ENCODE measurements at regions not wholly inside any gene's neighbourhood (a gene's known extent, or its start where the extent isn't known, plus 50 kb on each side); places are given as distances from the start of the nearest gene placed in this dataset.
A peak's percentile ranks its signal among the peaks of the same experiment; 100 is the strongest.

GRCh38 chr12:4169959-4170358, 103.6 kb upstream of the CCND2 start:
- Histone ChIP-seq H3K27me3 (ENCODE audit: control insufficient read depth in 1 of 2, insufficient read depth in 1 of 2, low read length in 2 of 2) (peaks cover 0 to 18% of the 10 kb centered on the region in 2 experiments), H2AK5ac (ENCODE audit: low read length, severe bottlenecking) (no peak overlapping the region), H2BK12ac (ENCODE audit: low read length in 2 of 2) (no peak overlapping the region), H3K9ac (ENCODE audit: low read length) (no peak overlapping the region), H3K14ac (ENCODE audit: low read length in 2 of 2) (no peak overlapping the region), H3K4me3 (ENCODE audit: insufficient read depth in 1 of 2, low read depth in 1 of 2, low read length in 2 of 2) (no peak overlapping the region), H3K4me1 (ENCODE audit: control insufficient read depth, insufficient read depth, low read depth, low read length) (peaks cover 7% of the 10 kb centered on the region), H3K27ac (ENCODE audit: low read length, poor library complexity, severe bottlenecking) (no peak overlapping the region), H3K36me3 (ENCODE audit: control insufficient read depth in 1 of 2, insufficient read depth in 2 of 2, low read depth in 1 of 2, low read length in 2 of 2) (no peaks in the 10 kb centered on the region), H3K4ac (ENCODE audit: low read depth in 1 of 2, low read length in 2 of 2) (no peak overlapping the region), H3K18ac (ENCODE audit: low read depth in 1 of 2, low read length in 2 of 2) (no peak overlapping the region), H2BK120ac (ENCODE audit: low read depth, low read length) (no peak overlapping the region), H2BK15ac (ENCODE audit: low read depth, poor library complexity, severe bottlenecking) (no peak overlapping the region), H2AFZ (ENCODE audit: low read depth, low read length) (no peak overlapping the region), H3K79me1 (replicated peaks; ENCODE audit: low read length, poor library complexity, severe bottlenecking) (no peaks in the 10 kb centered on the region), H2BK5ac (ENCODE audit: low read depth, low read length, poor library complexity, severe bottlenecking) (no peak overlapping the region), H4K8ac (ENCODE audit: low read length) (no peak overlapping the region), H3K9me3 (ENCODE audit: control insufficient read depth, low read length) (no peaks in the 10 kb centered on the region), H3K4me2 (ENCODE audit: low read length, poor library complexity, severe bottlenecking) (no peak overlapping the region), H4K91ac (ENCODE audit: low read length) (no peak overlapping the region), H3K23ac (ENCODE audit: low read length in 2 of 2) (no peak overlapping the region)
- WGBS, result 77% methylated on average over 4 of the region's 4 CpGs
- DNase-seq, result no peak

- no peaks in the 10 kb centered on the region for H3K79me1 ChIP-seq (replicated peaks; ENCODE audit: low read length, poor library complexity, severe bottlenecking)
- no peak overlapping the region for H3K18ac ChIP-seq (ENCODE audit: low read depth in 1 of 2, low read length in 2 of 2)
- no peak overlapping the region for H3K23ac ChIP-seq (ENCODE audit: low read length in 2 of 2)
- H3K4ac ChIP-seq (ENCODE audit: low read depth in 1 of 2, low read length in 2 of 2), result no peak overlapping the region
- no peak overlapping the region for H3K4me3 ChIP-seq (ENCODE audit: insufficient read depth in 1 of 2, low read depth in 1 of 2, low read length in 2 of 2)
- H2BK12ac ChIP-seq (ENCODE audit: low read length in 2 of 2), result no peak overlapping the region
- no peak overlapping the region for H3K9ac ChIP-seq (ENCODE audit: low read length)
- H2AFZ ChIP-seq (ENCODE audit: low read depth, low read length), result no peak overlapping the region
- no peak for DNase-seq
- H4K91ac ChIP-seq (ENCODE audit: low read length), result no peak overlapping the region
- no peaks in the 10 kb centered on the region for H3K9me3 ChIP-seq (ENCODE audit: control insufficient read depth, low read length)
- H2BK120ac ChIP-seq (ENCODE audit: low read depth, low read length), result no peak overlapping the region
- H3K27me3 ChIP-seq (ENCODE audit: control insufficient read depth in 1 of 2, insufficient read depth in 1 of 2, low read length in 2 of 2), result peaks cover 0 to 18% of the 10 kb centered on the region in 2 experiments
- H3K36me3 ChIP-seq (ENCODE audit: control insufficient read depth in 1 of 2, insufficient read depth in 2 of 2, low read depth in 1 of 2, low read length in 2 of 2), result no peaks in the 10 kb centered on the region
- no peak overlapping the region for H3K27ac ChIP-seq (ENCODE audit: low read length, poor library complexity, severe bottlenecking)
- H3K14ac ChIP-seq (ENCODE audit: low read length in 2 of 2), result no peak overlapping the region
- no peak overlapping the region for H4K8ac ChIP-seq (ENCODE audit: low read length)
- no peak overlapping the region for H3K4me2 ChIP-seq (ENCODE audit: low read length, poor library complexity, severe bottlenecking)
- no peak overlapping the region for H2BK5ac ChIP-seq (ENCODE audit: low read depth, low read length, poor library complexity, severe bottlenecking)
- no peak overlapping the region for H2BK15ac ChIP-seq (ENCODE audit: low read depth, poor library complexity, severe bottlenecking)
- H3K4me1 ChIP-seq (ENCODE audit: control insufficient read depth, insufficient read depth, low read depth, low read length), result peaks cover 11% of the 10 kb centered on the region
- no peak overlapping the region for H2AK5ac ChIP-seq (ENCODE audit: low read length, severe bottlenecking)
- 93% methylated on average over 5 of the region's 5 CpGs for WGBS
Observed at GRCh38 chr12:4169531-4169930, 104.0 kb upstream of the CCND2 start.

GRCh38 chr12:4168036-4168435, 105.5 kb upstream of the CCND2 start:
- Histone ChIP-seq H4K8ac (ENCODE audit: low read length) (no peak overlapping the region), H2BK5ac (ENCODE audit: low read depth, low read length, poor library complexity, severe bottlenecking) (no peak overlapping the region), H3K4me3 (ENCODE audit: insufficient read depth in 1 of 2, low read depth in 1 of 2, low read length in 2 of 2) (no peak overlapping the region), H3K14ac (ENCODE audit: low read length in 2 of 2) (no peak overlapping the region), H4K91ac (ENCODE audit: low read length) (no peak overlapping the region), H3K9me3 (ENCODE audit: control insufficient read depth, low read length) (no peaks in the 10 kb centered on the region), H3K4me1 (ENCODE audit: control insufficient read depth, insufficient read depth, low read depth, low read length) (peaks cover 14% of the 10 kb centered on the region), H3K4me2 (ENCODE audit: low read length, poor library complexity, severe bottlenecking) (no peak overlapping the region), H3K27me3 (ENCODE audit: control insufficient read depth in 1 of 2, insufficient read depth in 1 of 2, low read length in 2 of 2) (peaks cover 0 to 18% of the 10 kb centered on the region in 2 experiments), H3K9ac (ENCODE audit: low read length) (no peak overlapping the region), H2BK120ac (ENCODE audit: low read depth, low read length) (no peak overlapping the region), H3K18ac (ENCODE audit: low read depth in 1 of 2, low read length in 2 of 2) (no peak overlapping the region), H2AK5ac (ENCODE audit: low read length, severe bottlenecking) (no peak overlapping the region), H3K79me1 (replicated peaks; ENCODE audit: low read length, poor library complexity, severe bottlenecking) (no peaks in the 10 kb centered on the region), H3K4ac (ENCODE audit: low read depth in 1 of 2, low read length in 2 of 2) (no peak overlapping the region), H3K23ac (ENCODE audit: low read length in 2 of 2) (no peak overlapping the region), H2AFZ (ENCODE audit: low read depth, low read length) (no peak overlapping the region), H3K36me3 (ENCODE audit: control insufficient read depth in 1 of 2, insufficient read depth in 2 of 2, low read depth in 1 of 2, low read length in 2 of 2) (no peaks in the 10 kb centered on the region), H2BK15ac (ENCODE audit: low read depth, poor library complexity, severe bottlenecking) (no peak overlapping the region), H2BK12ac (ENCODE audit: low read length in 2 of 2) (no peak overlapping the region), H3K27ac (ENCODE audit: low read length, poor library complexity, severe bottlenecking) (no peak overlapping the region)
- whole genome bisulfite sequencing, result 59% methylated on average over 6 of the region's 6 CpGs
- DNase-seq, result no peak

- peak overlapping the region; percentile 96 for H2BK120ac ChIP-seq (ENCODE audit: low read depth, low read length)
- peak overlapping the region; percentile 96 for H3K27ac ChIP-seq (ENCODE audit: low read length, poor library complexity, severe bottlenecking)
- peak; percentile 79 for DNase-seq
- peak overlapping the region; percentile 90 for H4K91ac ChIP-seq (ENCODE audit: low read length)
- H3K14ac ChIP-seq (ENCODE audit: low read length in 2 of 2), result no peak overlapping the region
- H2BK15ac ChIP-seq (ENCODE audit: low read depth, poor library complexity, severe bottlenecking), result peak overlapping the region; percentile 91
- peak overlapping the region; percentile 91 for H2AK5ac ChIP-seq (ENCODE audit: low read length, severe bottlenecking)
- H3K4me3 ChIP-seq (ENCODE audit: insufficient read depth in 1 of 2, low read depth in 1 of 2, low read length in 2 of 2), result peak overlapping the region; percentile 48 to 72
- H2BK12ac ChIP-seq (ENCODE audit: low read length in 2 of 2), result peak overlapping the region; percentile 79 to 93
- H3K9me3 ChIP-seq (ENCODE audit: control insufficient read depth, low read length), result no peaks in the 10 kb centered on the region
- no peaks in the 10 kb centered on the region for H3K79me1 ChIP-seq (replicated peaks; ENCODE audit: low read length, poor library complexity, severe bottlenecking)
- peaks cover 0 to 5% of the 10 kb centered on the region in 2 experiments for H3K27me3 ChIP-seq (ENCODE audit: control insufficient read depth in 1 of 2, insufficient read depth in 1 of 2, low read length in 2 of 2)
- WGBS, result 17% methylated on average over 50 of the region's 63 CpGs
- peak overlapping the region; percentile 78 to 91 for H3K4ac ChIP-seq (ENCODE audit: low read depth in 1 of 2, low read length in 2 of 2)
- peak overlapping the region; percentile 87 for H2BK5ac ChIP-seq (ENCODE audit: low read depth, low read length, poor library complexity, severe bottlenecking)
- H3K18ac ChIP-seq (ENCODE audit: low read depth in 1 of 2, low read length in 2 of 2), result peak overlapping the region; percentile 86 to 95
- H3K36me3 ChIP-seq (ENCODE audit: control insufficient read depth in 1 of 2, insufficient read depth in 2 of 2, low read depth in 1 of 2, low read length in 2 of 2), result no peaks in the 10 kb centered on the region
- peak overlapping the region; percentile 97 for H4K8ac ChIP-seq (ENCODE audit: low read length)
- no peak overlapping the region for H3K23ac ChIP-seq (ENCODE audit: low read length in 2 of 2)
- H2AFZ ChIP-seq (ENCODE audit: low read depth, low read length), result peak overlapping the region; percentile 97
- peak overlapping the region; percentile 73 for H3K4me2 ChIP-seq (ENCODE audit: low read length, poor library complexity, severe bottlenecking)
- peaks cover 12% of the 10 kb centered on the region for H3K4me1 ChIP-seq (ENCODE audit: control insufficient read depth, insufficient read depth, low read depth, low read length)
- peak overlapping the region; percentile 83 for H3K9ac ChIP-seq (ENCODE audit: low read length)
Observed at GRCh38 chr12:4164559-4165558, 108.7 kb upstream of the CCND2 start.

Measured in mesenchymal stem cell (in vitro differentiated cells and primary cell).